ENCODE measurements at regions not wholly inside any gene's neighbourhood (a gene's known extent, or its start where the extent isn't known, plus 50 kb on each side); places are given as distances from the start of the nearest gene placed in this dataset.

- no peak for TF ChIP-seq CTCF (IDR thresholded peaks at IDR 0.05; ENCODE audit: low read depth, low read length, missing control alignments)
- no peak for DNase-seq (ENCODE audit: extremely low read depth, low read depth)
- no peak overlapping the region for H3K4me3 ChIP-seq (replicated peaks; ENCODE audit: low read depth, low read length)
Measured at GRCh38 chr3:76552653-76553052, 487.2 kb upstream of the ROBO2 start.

- DNase-seq (ENCODE audit: extremely low read depth, low read depth), result no peak
- no peak for TF ChIP-seq CTCF (IDR thresholded peaks at IDR 0.05; ENCODE audit: low read depth, low read length, missing control alignments)
- no peak overlapping the region for H3K4me3 ChIP-seq (replicated peaks; ENCODE audit: low read depth, low read length)
Measured at GRCh38 chr3:76554707-76555106, 485.2 kb upstream of the ROBO2 start.

GRCh38 chr3:76561494-76562236, 478.2 kb upstream of the ROBO2 start:
- TF ChIP-seq CTCF (IDR thresholded peaks at IDR 0.05; ENCODE audit: low read depth, low read length, missing control alignments), result no peak
- no peak overlapping the region for H3K4me3 ChIP-seq (replicated peaks; ENCODE audit: low read depth, low read length)
- DNase-seq (ENCODE audit: extremely low read depth, low read depth), result no peak

- no peak for TF ChIP-seq CTCF (IDR thresholded peaks at IDR 0.05; ENCODE audit: low read depth, low read length, missing control alignments)
- DNase-seq (ENCODE audit: extremely low read depth, low read depth), result no peak
- H3K4me3 ChIP-seq (replicated peaks; ENCODE audit: low read depth, low read length), result no peak overlapping the region
Measured at GRCh38 chr3:76565496-76566210, 474.2 kb upstream of the ROBO2 start.

GRCh38 chr3:76566211-76566534, 473.7 kb upstream of the ROBO2 start:
- no peak for TF ChIP-seq CTCF (IDR thresholded peaks at IDR 0.05; ENCODE audit: low read depth, low read length, missing control alignments)
- no peak overlapping the region for H3K4me3 ChIP-seq (replicated peaks; ENCODE audit: low read depth, low read length)
- DNase-seq (ENCODE audit: extremely low read depth, low read depth), result no peak

GRCh38 chr3:76566904-76567303, 473.0 kb upstream of the ROBO2 start:
- no peak overlapping the region for H3K4me3 ChIP-seq (replicated peaks; ENCODE audit: low read depth, low read length)
- no peak for DNase-seq (ENCODE audit: extremely low read depth, low read depth)

More at GRCh38 chr3:76566904-76567303, 473.0 kb upstream of the ROBO2 start:
- TF ChIP-seq CTCF (IDR thresholded peaks at IDR 0.05; ENCODE audit: low read depth, low read length, missing control alignments), result no peak
